Skin of body (tissue), 1 donor: ENCODE measurements at regions not wholly inside any gene's neighbourhood (a gene's known extent, or its start where the extent isn't known, plus 50 kb on each side); places are given as distances from the start of the nearest gene placed in this dataset.

Experiments used
- DNase-seq: peaks from one replicate; lab custom pipeline; 2025; lab: John Stamatoyannopoulos, UW

- no peak for DNase-seq
These were observed 154.9 kb downstream of the AXIN2 start for GRCh38 chr17:65406552-65406951.

- no peak for DNase-seq
These were observed 155.9 kb downstream of the AXIN2 start for GRCh38 chr17:65405563-65405962.

GRCh38 chr17:65404761-65405160, 156.7 kb downstream of the AXIN2 start:
- DNase-seq: no peak

- DNase-seq: no peak
These were observed 157.8 kb downstream of the AXIN2 start for GRCh38 chr17:65403626-65404025.

- DNase-seq: no peak
These were observed 158.6 kb downstream of the AXIN2 start for GRCh38 chr17:65402513-65403496.

- no peak for DNase-seq
These were observed 159.9 kb downstream of the AXIN2 start for GRCh38 chr17:65401561-65401960.

- DNase-seq: no peak
These were observed 160.7 kb downstream of the AXIN2 start for GRCh38 chr17:65400701-65401100.

- no peak for DNase-seq
These were observed 163.2 kb downstream of the AXIN2 start for GRCh38 chr17:65398040-65398787.

- no peak for DNase-seq
These were observed 165.5 kb downstream of the AXIN2 start for GRCh38 chr17:65395924-65396323.

GRCh38 chr17:65394811-65395472, 166.5 kb downstream of the AXIN2 start:
- no peak for DNase-seq

- DNase-seq: no peak
These were observed 167.9 kb downstream of the AXIN2 start for GRCh38 chr17:65393514-65393913.

- no peak for DNase-seq
These were observed 171.5 kb downstream of the AXIN2 start for GRCh38 chr17:65389949-65390348.

- no peak for DNase-seq
These were observed 172.0 kb downstream of the AXIN2 start for GRCh38 chr17:65389426-65389825.

GRCh38 chr17:65388911-65389310, 172.5 kb downstream of the AXIN2 start:
- DNase-seq: no peak

- DNase-seq: no peak
These were observed 174.1 kb downstream of the AXIN2 start for GRCh38 chr17:65387322-65387721.

GRCh38 chr17:65385726-65386125, 175.7 kb downstream of the AXIN2 start:
- no peak for DNase-seq

- no peak for DNase-seq
These were observed 176.4 kb downstream of the AXIN2 start for GRCh38 chr17:65385071-65385470.

GRCh38 chr17:65381152-65381551, 180.3 kb downstream of the AXIN2 start:
- DNase-seq: no peak

- no peak for DNase-seq
These were observed 186.5 kb downstream of the AXIN2 start for GRCh38 chr17:65374966-65375365.

- no peak for DNase-seq
These were observed 189.7 kb downstream of the AXIN2 start for GRCh38 chr17:65371702-65372101.

GRCh38 chr17:65370669-65371131, 190.7 kb downstream of the AXIN2 start:
- no peak for DNase-seq

- no peak for DNase-seq
These were observed 193.1 kb downstream of the AXIN2 start for GRCh38 chr17:65368341-65368740.
